ENCODE measurements at regions not wholly inside any gene's neighbourhood (a gene's known extent, or its start where the extent isn't known, plus 50 kb on each side); places are given as distances from the start of the nearest gene placed in this dataset.

GRCh38 chr2:176556373-176556772 lies 287.1 kb downstream of the MTX2 start:
- BruUV-seq (replicated peaks): no TSS peak
- TF ChIP-seq EZH2phosphoT487 (IDR thresholded peaks at IDR 0.05; ENCODE audit: borderline replicate concordance, low read depth, low read length): no peak
- no peak for TF ChIP-seq CTCF (conservative IDR thresholded peaks at IDR 0.05; ENCODE audit: low read length)
- Histone ChIP-seq H3K27ac (ENCODE audit: low read depth, low read length, poor library complexity, severe bottlenecking) (no peak overlapping the region), H2AFZ (ENCODE audit: low read length) (no peak overlapping the region), H3K9me2 (ENCODE audit: insufficient read depth, low read length) (no peaks in the 10 kb centered on the region), H3K79me2 (ENCODE audit: insufficient read depth, low read depth, low read length) (no peaks in the 10 kb centered on the region), H3K9me3 (ENCODE audit: low read length) (no peaks in the 10 kb centered on the region), H3K4me2 (ENCODE audit: low read length) (no peak overlapping the region), H3K4me3 (ENCODE audit: low read depth, low read length, poor library complexity, severe bottlenecking) (no peak overlapping the region), H3K36me3 (ENCODE audit: insufficient read depth, low read length) (no peaks in the 10 kb centered on the region), H4K20me1 (ENCODE audit: insufficient read depth, low read length) (no peaks in the 10 kb centered on the region), H3K4me1 (ENCODE audit: insufficient read depth, low read length, poor library complexity, severe bottlenecking) (peaks cover 6% of the 10 kb centered on the region)
- intact Hi-C loops (cut with micrococcal nuclease; ENCODE audit: unreplicated experiment): no loop called here
- no peak for DNase-seq (ENCODE audit: low spot score)
- ChIA-PET CTCF (ENCODE audit: unreplicated experiment) (no interaction called here), POLR2A (no interaction called here)

GRCh38 chr2:176557821-176558220 lies 288.6 kb downstream of the MTX2 start:
- Histone ChIP-seq H3K27ac (ENCODE audit: low read depth, low read length, poor library complexity, severe bottlenecking) (no peak overlapping the region), H2AFZ (ENCODE audit: low read length) (no peak overlapping the region), H3K36me3 (ENCODE audit: insufficient read depth, low read length) (no peaks in the 10 kb centered on the region), H3K4me2 (ENCODE audit: low read length) (no peak overlapping the region), H4K20me1 (ENCODE audit: insufficient read depth, low read length) (no peaks in the 10 kb centered on the region), H3K9me3 (ENCODE audit: low read length) (no peaks in the 10 kb centered on the region), H3K4me1 (ENCODE audit: insufficient read depth, low read length, poor library complexity, severe bottlenecking) (peaks cover 6% of the 10 kb centered on the region), H3K4me3 (ENCODE audit: low read depth, low read length, poor library complexity, severe bottlenecking) (no peak overlapping the region), H3K9me2 (ENCODE audit: insufficient read depth, low read length) (no peaks in the 10 kb centered on the region), H3K79me2 (ENCODE audit: insufficient read depth, low read depth, low read length) (no peaks in the 10 kb centered on the region)
- DNase-seq (ENCODE audit: low spot score): no peak
- POLR2A ChIA-PET: no interaction called here
- CTCF ChIA-PET (ENCODE audit: unreplicated experiment): no interaction called here
- no TSS peak for BruUV-seq (replicated peaks)
- intact Hi-C loops (cut with micrococcal nuclease; ENCODE audit: unreplicated experiment): no loop called here
- TF ChIP-seq EZH2phosphoT487 (IDR thresholded peaks at IDR 0.05; ENCODE audit: borderline replicate concordance, low read depth, low read length) (no peak), CTCF (conservative IDR thresholded peaks at IDR 0.05; ENCODE audit: low read length) (no peak)

GRCh38 chr2:176558574-176559140 lies 289.4 kb downstream of the MTX2 start:
- ChIA-PET POLR2A (no interaction called here), CTCF (ENCODE audit: unreplicated experiment) (no interaction called here)
- BruUV-seq (replicated peaks): no TSS peak
- H2AFZ ChIP-seq (ENCODE audit: low read length): no peak overlapping the region
- no peaks in the 10 kb centered on the region for H3K36me3 ChIP-seq (ENCODE audit: insufficient read depth, low read length)
- H4K20me1 ChIP-seq (ENCODE audit: insufficient read depth, low read length): no peaks in the 10 kb centered on the region
- H3K4me2 ChIP-seq (ENCODE audit: low read length): no peak overlapping the region
- no peak for DNase-seq (ENCODE audit: low spot score)
- intact Hi-C loops (cut with micrococcal nuclease; ENCODE audit: unreplicated experiment): no loop called here
- no peaks in the 10 kb centered on the region for H3K9me3 ChIP-seq (ENCODE audit: low read length)
- H3K4me1 ChIP-seq (ENCODE audit: insufficient read depth, low read length, poor library complexity, severe bottlenecking): peaks cover 6% of the 10 kb centered on the region
- no peaks in the 10 kb centered on the region for H3K79me2 ChIP-seq (ENCODE audit: insufficient read depth, low read depth, low read length)
- TF ChIP-seq EZH2phosphoT487 (IDR thresholded peaks at IDR 0.05; ENCODE audit: borderline replicate concordance, low read depth, low read length) (no peak), CTCF (conservative IDR thresholded peaks at IDR 0.05; ENCODE audit: low read length) (no peak)
- no peak overlapping the region for H3K4me3 ChIP-seq (ENCODE audit: low read depth, low read length, poor library complexity, severe bottlenecking)
- H3K27ac ChIP-seq (ENCODE audit: low read depth, low read length, poor library complexity, severe bottlenecking): no peak overlapping the region
- no peaks in the 10 kb centered on the region for H3K9me2 ChIP-seq (ENCODE audit: insufficient read depth, low read length)
